Heart left ventricle (tissue), 13 donors: ENCODE measurements at regions not wholly inside any gene's neighbourhood (a gene's known extent, or its start where the extent isn't known, plus 50 kb on each side); places are given as distances from the start of the nearest gene placed in this dataset.

Experiments used
- CTCF ChIP-seq, 12 donors: fragments of 200-600 bp; sonication (generic) in 4 of 12; IDR thresholded peaks; one replicate each; pipeline versions ENCODE4 v1.5.0 to v1.8.0; 2018 to 2022; ENCODE audit warnings: antibody characterized with exemption in 12 of 12, mild to moderate bottlenecking in 5 of 12
- POLR2A ChIP-seq, 2 donors: fragments of 450-650 bp; IDR thresholded peaks; one replicate each; pipeline ENCODE4 v1.6.1; 2017; ENCODE audit warnings: antibody characterized with exemption in 2 of 2, mild to moderate bottlenecking in 2 of 2, moderate library complexity in 2 of 2
- donor health status: ischemic (EF 13 %, LVEDD 7.1; RV severe dilation, severe dysfunction).
- donor health status: DM: no; HTN: yes; CAD: no.
- donor health status: DM: no; HTN: no; CAD: no.
- donor health status: ischemic (EF 25% LVEDD 6.9; RV normal size, moderate dysfunction).
- donor health status: ischemic (EF 25% LVEDD 5.7; RV mildly dilated, moderate dysfunction).
- donor health status: ischemic (EF 35%, LVEDD 5.7; RV mildly dilated, moderate dysfunction).
- donor health status: nonischemic (EF 11% LVEDD 7.7; RV severe dilation, severe dysfunction).
- donor health status: DM: yes; HTN: yes; CAD: no.
- donor health status: PGD.
- donor health status: ischemic (EF 29% LVEDD 5.4; RV normal size, mild dysfunction).
- donor health status: nonischemic (EF 23%, LVEDD 6.1; RV moderate dilation, normal function).

- TF ChIP-seq CTCF (IDR thresholded peaks at IDR 0.05), result no peak
- no peak for TF ChIP-seq POLR2A (IDR thresholded peaks at IDR 0.05)
Observed at GRCh38 chr5:144003636-144004035, 166.8 kb downstream of the YIPF5 start.
